Rectal smooth muscle tissue (tissue), 1 donor: ENCODE measurements at regions not wholly inside any gene's neighbourhood (a gene's known extent, or its start where the extent isn't known, plus 50 kb on each side); places are given as distances from the start of the nearest gene placed in this dataset.

Experiments
- H3K27ac ChIP-seq: one replicate; pipeline ENCODE4 v1.7.0; 2013; ENCODE audit warnings: low read depth, low read length, inconsistent platforms
- H3K27me3 ChIP-seq: one replicate; pipeline ENCODE4 v1.7.0; 2013; ENCODE audit warnings: low read length; ENCODE audit not compliant: control insufficient read depth, insufficient read depth
- H3K36me3 ChIP-seq: one replicate; pipeline ENCODE4 v1.7.0; 2013; ENCODE audit warnings: low read length; ENCODE audit not compliant: control insufficient read depth, insufficient read depth
- H3K4me1 ChIP-seq: one replicate; pipeline ENCODE4 v1.7.0; 2013; ENCODE audit warnings: low read length; ENCODE audit not compliant: control insufficient read depth, insufficient read depth
- H3K4me3 ChIP-seq: one replicate; pipeline ENCODE4 v1.7.0; 2013; ENCODE audit warnings: low read length
- H3K9ac ChIP-seq: one replicate; pipeline ENCODE4 v1.7.0; 2013; ENCODE audit warnings: low read length

GRCh38 chr2:173488861-173489260 is 134.2 kb downstream of the CDCA7 start:
- no peak overlapping the region for H3K27ac ChIP-seq
- H3K9ac ChIP-seq: no peak overlapping the region
- no peaks in the 10 kb centered on the region for H3K27me3 ChIP-seq
- no peak overlapping the region for H3K4me3 ChIP-seq
- no peaks in the 10 kb centered on the region for H3K36me3 ChIP-seq
- no peaks in the 10 kb centered on the region for H3K4me1 ChIP-seq

DNA sequence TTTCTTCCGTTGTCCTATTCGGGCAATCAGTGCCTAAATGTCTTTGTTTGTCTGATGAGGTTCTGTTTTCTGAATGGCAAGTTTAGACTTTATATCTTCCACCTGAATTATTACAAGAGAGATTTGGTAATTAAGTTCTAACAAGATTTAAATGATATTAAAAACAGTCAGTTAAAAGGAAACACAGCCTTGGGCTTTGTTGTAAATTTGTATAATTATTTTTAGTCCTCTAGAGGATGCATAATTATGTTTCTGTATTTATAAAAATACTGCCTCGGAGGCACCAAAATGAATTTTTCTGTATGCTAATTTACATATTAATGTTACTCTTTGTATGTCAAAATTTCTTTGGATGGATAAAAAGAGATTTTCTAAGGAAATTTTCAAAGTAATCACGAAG is 136.7 kb downstream of the CDCA7 start:
- Histone ChIP-seq H3K27me3 (no peaks in the 10 kb centered on the region), H3K4me3 (no peak overlapping the region), H3K36me3 (no peaks in the 10 kb centered on the region), H3K4me1 (no peaks in the 10 kb centered on the region), H3K9ac (no peak overlapping the region), H3K27ac (no peak overlapping the region)

GRCh38 chr2:173493874-173494273 is 139.2 kb downstream of the CDCA7 start:
- Histone ChIP-seq H3K4me1 (no peaks in the 10 kb centered on the region), H3K36me3 (no peaks in the 10 kb centered on the region), H3K27ac (no peak overlapping the region), H3K27me3 (no peaks in the 10 kb centered on the region), H3K9ac (no peak overlapping the region), H3K4me3 (no peak overlapping the region)

DNA sequence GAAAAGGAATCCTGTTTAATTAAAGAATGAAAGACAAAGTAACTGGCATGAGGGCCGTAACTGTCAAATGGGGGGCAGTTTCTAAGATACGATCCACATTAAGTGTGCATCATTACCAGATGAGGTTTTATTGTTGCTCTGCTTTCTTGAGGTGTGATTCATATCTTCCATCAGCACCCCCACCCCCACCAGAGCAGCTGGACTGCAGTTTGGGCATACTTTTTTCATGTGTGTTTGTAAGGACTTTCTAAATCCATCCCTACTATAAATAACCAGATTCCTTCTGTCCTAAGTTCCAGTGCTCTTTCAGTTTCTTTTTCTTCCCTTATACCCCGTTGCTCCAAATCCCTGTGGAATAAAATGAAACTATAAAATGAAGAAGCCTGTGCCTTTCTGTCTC is 142.1 kb downstream of the CDCA7 start:
- Histone ChIP-seq H3K9ac (no peak overlapping the region), H3K4me3 (no peak overlapping the region), H3K27me3 (no peaks in the 10 kb centered on the region), H3K4me1 (no peaks in the 10 kb centered on the region), H3K36me3 (no peaks in the 10 kb centered on the region), H3K27ac (no peak overlapping the region)

DNA sequence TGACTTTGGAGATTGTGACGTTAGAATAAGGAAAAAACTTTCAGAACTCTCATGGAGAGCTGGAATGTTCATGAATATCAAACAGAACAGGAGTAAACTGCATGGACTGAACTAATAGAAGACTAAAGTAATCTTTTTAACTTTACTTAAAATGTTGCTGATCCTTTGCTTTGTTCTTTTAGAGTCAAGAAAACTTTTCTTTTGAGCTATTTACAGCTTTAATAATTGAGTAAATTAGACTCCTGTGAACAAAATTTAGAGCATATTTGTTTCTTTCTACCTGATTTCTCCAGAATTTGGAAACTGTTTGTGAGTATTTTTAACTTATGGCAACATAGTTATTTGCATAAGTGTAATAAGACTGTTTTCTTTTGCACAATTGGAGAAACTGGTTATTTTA is 146.3 kb downstream of the CDCA7 start:
- Histone ChIP-seq H3K36me3 (no peaks in the 10 kb centered on the region), H3K27ac (no peak overlapping the region), H3K9ac (no peak overlapping the region), H3K4me1 (no peaks in the 10 kb centered on the region), H3K4me3 (no peak overlapping the region), H3K27me3 (no peaks in the 10 kb centered on the region)

DNA sequence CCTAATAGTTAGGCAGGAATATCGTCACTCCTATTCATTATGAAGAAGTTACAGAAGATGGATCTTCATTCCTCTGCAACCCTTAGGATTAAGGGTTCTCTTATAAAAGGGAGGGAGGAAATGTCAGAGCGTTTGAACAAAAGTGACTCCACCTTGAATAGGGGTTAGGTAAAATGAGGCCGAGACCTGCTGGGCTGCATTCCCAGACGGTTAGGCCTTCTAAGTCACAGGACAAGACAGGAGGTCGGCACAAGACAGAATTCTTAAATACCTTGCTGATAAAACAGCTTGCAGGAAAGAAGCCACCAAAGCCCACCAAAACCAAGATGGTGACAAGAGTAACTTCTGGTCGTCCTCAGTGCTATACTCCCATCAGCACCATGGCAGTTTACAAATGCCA is 147.6 kb downstream of the CDCA7 start:
- Histone ChIP-seq H3K36me3 (no peaks in the 10 kb centered on the region), H3K4me3 (no peak overlapping the region), H3K27me3 (no peaks in the 10 kb centered on the region), H3K27ac (no peak overlapping the region), H3K4me1 (no peaks in the 10 kb centered on the region), H3K9ac (no peak overlapping the region)

DNA sequence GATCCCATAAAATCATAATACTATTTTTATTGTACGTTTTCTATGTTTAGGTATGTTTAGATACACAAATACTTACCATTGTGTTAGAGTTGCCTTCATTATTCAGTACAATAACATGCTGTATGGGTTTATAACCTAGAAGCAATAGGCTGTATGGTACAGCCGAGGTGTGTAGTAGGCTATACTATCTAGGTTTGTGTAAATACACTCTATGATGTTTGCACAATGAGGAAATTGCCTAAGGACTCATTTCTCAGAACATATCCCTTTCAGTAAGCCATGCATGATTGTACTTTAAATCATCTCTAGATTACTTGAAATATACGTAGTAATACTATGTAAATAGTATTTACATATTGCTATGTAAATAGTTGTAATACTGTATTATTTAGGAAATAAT is 156.7 kb downstream of the CDCA7 start:
- Histone ChIP-seq H3K27ac (no peak overlapping the region), H3K36me3 (no peaks in the 10 kb centered on the region), H3K9ac (no peak overlapping the region), H3K4me3 (no peak overlapping the region), H3K27me3 (no peaks in the 10 kb centered on the region), H3K4me1 (no peaks in the 10 kb centered on the region)

- Histone ChIP-seq H3K4me3 (no peak overlapping the region), H3K27me3 (no peaks in the 10 kb centered on the region), H3K36me3 (no peaks in the 10 kb centered on the region), H3K9ac (no peak overlapping the region), H3K4me1 (no peaks in the 10 kb centered on the region), H3K27ac (no peak overlapping the region)
Measured at GRCh38 chr2:173511942-173512341, 157.3 kb downstream of the CDCA7 start.

DNA sequence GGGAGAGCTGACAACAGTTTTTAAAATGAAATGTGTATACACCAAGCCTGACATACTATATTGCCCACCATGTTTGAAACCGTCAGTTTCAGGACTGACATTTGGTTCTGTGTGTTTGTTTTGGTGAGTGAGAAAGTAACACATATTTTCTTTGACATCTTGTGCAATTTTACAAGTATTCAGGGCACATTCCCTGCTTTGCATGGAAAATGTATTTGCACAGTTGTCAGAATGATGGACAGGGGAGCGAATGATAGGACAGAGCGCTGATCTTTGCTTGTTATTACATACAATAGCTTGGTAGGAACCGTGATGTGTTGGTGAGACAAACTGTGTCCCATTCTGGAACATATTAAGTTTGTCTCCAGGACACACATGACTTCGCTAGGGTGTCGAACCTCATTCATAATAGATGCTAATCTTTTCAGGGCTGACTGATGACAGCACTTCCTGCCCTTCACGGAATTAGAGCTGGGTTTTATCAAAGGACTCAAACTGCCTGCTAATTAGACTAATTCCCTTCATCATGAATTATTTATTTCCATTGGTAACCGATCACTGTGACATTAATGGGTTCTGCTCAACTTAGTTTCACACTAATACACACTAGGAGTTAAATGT is 158.5 kb downstream of the CDCA7 start:
- H3K27me3 ChIP-seq: no peaks in the 10 kb centered on the region
- H3K9ac ChIP-seq: no peak overlapping the region
- no peaks in the 10 kb centered on the region for H3K4me1 ChIP-seq
- H3K4me3 ChIP-seq: no peak overlapping the region
- H3K36me3 ChIP-seq: no peaks in the 10 kb centered on the region
- H3K27ac ChIP-seq: no peak overlapping the region

DNA sequence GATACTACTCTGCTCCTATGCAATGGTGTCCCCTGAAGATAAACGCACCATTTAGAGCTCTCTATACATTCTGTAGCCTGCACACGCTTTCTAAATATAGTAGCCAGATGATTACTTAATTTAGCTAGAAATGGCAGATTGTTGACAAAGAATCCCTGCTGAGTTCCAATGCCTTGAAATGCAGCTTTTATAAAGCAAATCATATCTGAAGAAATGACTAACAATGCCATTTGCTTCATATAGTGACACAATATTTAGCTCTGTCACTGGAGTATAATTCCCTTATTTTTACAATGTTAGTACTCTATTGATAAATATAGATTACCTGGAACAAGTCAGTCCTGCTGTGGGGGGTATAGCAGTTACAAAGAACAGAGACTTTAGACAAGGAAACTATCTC is 166.2 kb downstream of the CDCA7 start:
- Histone ChIP-seq H3K4me1 (no peaks in the 10 kb centered on the region), H3K27me3 (no peaks in the 10 kb centered on the region), H3K36me3 (no peaks in the 10 kb centered on the region), H3K4me3 (no peak overlapping the region), H3K9ac (no peak overlapping the region), H3K27ac (no peak overlapping the region)

DNA sequence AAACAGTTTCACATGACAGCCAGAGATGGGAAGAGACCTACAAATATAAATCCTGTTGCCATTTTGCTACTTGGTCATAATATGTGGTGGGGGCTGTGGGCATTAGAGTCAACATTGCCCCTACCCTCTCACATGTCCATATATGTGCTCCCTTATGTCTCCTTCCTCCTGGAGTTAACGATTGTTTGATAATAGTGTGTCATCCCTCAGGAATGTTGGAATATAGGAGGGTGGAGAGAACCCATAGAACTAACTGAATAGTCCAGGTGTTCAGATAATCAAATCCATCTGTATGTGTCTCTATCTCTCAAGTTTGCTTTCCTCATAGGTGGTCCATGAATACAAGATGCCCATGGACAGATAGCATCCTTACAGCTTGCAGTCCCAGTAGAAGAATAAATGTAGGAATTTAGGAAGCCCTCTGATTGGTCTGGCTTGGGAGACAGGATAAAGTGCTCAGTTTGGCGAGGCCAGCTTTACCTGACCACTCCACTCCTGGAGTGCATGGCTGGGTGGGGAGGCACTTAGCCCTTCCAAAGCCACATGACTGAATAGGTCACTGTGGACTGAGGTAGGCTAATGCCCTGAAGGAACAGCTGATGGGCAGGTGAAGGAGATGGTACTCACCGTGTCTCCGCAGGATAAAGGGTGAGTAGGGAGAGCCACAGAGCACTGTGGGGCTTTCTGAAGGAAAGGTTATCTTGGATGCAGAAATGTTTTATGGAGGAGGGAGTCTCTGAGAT is 166.9 kb downstream of the CDCA7 start:
- Histone ChIP-seq H3K9ac (no peak overlapping the region), H3K4me1 (no peaks in the 10 kb centered on the region), H3K36me3 (no peaks in the 10 kb centered on the region), H3K4me3 (no peak overlapping the region), H3K27ac (no peak overlapping the region), H3K27me3 (no peaks in the 10 kb centered on the region)

DNA sequence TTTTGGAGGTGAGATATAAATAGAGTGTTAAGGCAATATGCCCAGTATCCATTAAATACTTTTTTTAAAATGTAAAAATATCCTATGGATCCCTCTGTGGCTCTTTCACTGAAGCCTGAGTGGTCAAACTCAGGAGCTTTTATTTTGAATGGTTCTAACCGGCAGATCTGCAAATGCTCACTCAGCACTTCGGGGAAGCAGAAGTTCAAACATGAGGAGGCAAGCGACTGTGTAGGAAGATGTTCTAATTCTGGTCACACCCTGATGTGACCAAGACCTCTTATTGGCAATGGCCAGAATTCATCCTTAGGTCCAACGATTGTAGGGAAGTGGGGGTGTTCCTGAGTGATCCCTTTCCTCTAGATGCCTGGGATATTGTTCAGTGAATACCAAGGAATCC is 168.8 kb downstream of the CDCA7 start:
- no peak overlapping the region for H3K9ac ChIP-seq
- H3K27me3 ChIP-seq: no peaks in the 10 kb centered on the region
- no peaks in the 10 kb centered on the region for H3K36me3 ChIP-seq
- no peaks in the 10 kb centered on the region for H3K4me1 ChIP-seq
- H3K27ac ChIP-seq: no peak overlapping the region
- no peak overlapping the region for H3K4me3 ChIP-seq
